ENCODE measurements at regions not wholly inside any gene's neighbourhood (a gene's known extent, or its start where the extent isn't known, plus 50 kb on each side); places are given as distances from the start of the nearest gene placed in this dataset.

DNA sequence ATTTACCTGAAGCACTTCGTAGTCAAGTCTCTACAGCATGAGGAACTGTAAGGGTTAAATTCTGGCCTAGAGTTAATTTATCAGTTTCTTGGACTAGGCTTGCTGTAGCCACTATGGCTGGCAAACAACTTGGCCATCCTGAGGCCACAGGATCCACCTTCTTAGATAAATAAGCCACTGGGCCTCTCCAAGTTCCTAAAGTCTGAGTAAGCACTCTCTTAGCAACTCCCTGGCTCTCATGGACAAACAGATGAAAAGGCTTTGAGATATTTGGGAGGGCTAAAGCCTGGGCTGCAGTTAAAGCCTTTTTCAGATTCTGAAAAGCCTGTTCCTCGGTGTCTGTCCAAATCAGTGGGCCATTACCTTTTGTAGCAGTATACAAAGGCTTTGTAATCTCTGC lies 675.0 kb downstream of the TMEM121 start:
- TF ChIP-seq, protein P1, sequence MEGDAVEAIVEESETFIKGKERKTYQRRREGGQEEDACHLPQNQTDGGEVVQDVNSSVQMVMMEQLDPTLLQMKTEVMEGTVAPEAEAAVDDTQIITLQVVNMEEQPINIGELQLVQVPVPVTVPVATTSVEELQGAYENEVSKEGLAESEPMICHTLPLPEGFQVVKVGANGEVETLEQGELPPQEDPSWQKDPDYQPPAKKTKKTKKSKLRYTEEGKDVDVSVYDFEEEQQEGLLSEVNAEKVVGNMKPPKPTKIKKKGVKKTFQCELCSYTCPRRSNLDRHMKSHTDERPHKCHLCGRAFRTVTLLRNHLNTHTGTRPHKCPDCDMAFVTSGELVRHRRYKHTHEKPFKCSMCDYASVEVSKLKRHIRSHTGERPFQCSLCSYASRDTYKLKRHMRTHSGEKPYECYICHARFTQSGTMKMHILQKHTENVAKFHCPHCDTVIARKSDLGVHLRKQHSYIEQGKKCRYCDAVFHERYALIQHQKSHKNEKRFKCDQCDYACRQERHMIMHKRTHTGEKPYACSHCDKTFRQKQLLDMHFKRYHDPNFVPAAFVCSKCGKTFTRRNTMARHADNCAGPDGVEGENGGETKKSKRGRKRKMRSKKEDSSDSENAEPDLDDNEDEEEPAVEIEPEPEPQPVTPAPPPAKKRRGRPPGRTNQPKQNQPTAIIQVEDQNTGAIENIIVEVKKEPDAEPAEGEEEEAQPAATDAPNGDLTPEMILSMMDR (conservative IDR thresholded peaks at IDR 0.05; ENCODE audit: low read depth, low read length) = no peak
- TF ChIP-seq EZH2 (IDR thresholded peaks at IDR 0.05; ENCODE audit: borderline replicate concordance, low read depth, low read length, poor library complexity, severe bottlenecking) = no peak
